ENCODE measurements at regions not wholly inside any gene's neighbourhood (a gene's known extent, or its start where the extent isn't known, plus 50 kb on each side); places are given as distances from the start of the nearest gene placed in this dataset.
A peak's percentile ranks its signal among the peaks of the same experiment; 100 is the strongest.
"Not testable (repeated sequence)": the region's sequence is repeated elsewhere in the genome, so short reads cannot be mapped to it uniquely, and the experiment has no call there.

GRCh38 chr7:110507832-110508231 is 583.1 kb upstream of the LRRN3 start:
- H3K4me1 ChIP-seq (ENCODE audit: low read depth) = no peaks in the 10 kb centered on the region
- no peak for DNase-seq
- intact Hi-C loops (cut with DNase I, micrococcal nuclease) = no loop called here
- TF ChIP-seq CTCF (IDR thresholded peaks at IDR 0.05) = no peak
- no peak for ATAC-seq
- H3K9me3 ChIP-seq = no peaks in the 10 kb centered on the region
- no peak overlapping the region for H3K4me3 ChIP-seq
- no peaks in the 10 kb centered on the region for H3K36me3 ChIP-seq (ENCODE audit: low read depth)

GRCh38 chr7:110514975-110515551 is 575.9 kb upstream of the LRRN3 start:
- H3K9me3 ChIP-seq; H3K36me3 ChIP-seq (ENCODE audit: low read depth); H3K4me3 ChIP-seq; DNase-seq; H3K4me1 ChIP-seq (ENCODE audit: low read depth); intact Hi-C loops (cut with DNase I, micrococcal nuclease); ATAC-seq: not testable (repeated sequence)

- H3K9me3 ChIP-seq = no peaks in the 10 kb centered on the region
- H3K36me3 ChIP-seq (ENCODE audit: low read depth) = no peaks in the 10 kb centered on the region
- H3K4me3 ChIP-seq = no peak overlapping the region
- no peak for TF ChIP-seq CTCF (IDR thresholded peaks at IDR 0.05)
- DNase-seq (no peak), ATAC-seq (no peak)
- H3K4me1 ChIP-seq (ENCODE audit: low read depth) = peaks cover 4% of the 10 kb centered on the region
- intact Hi-C loops (cut with DNase I, micrococcal nuclease) = no loop called here
These were observed 571.1 kb upstream of the LRRN3 start for GRCh38 chr7:110519851-110520250.

- ATAC-seq (no peak), DNase-seq (no peak)
- no peaks in the 10 kb centered on the region for H3K9me3 ChIP-seq
- H3K36me3 ChIP-seq (ENCODE audit: low read depth) = no peaks in the 10 kb centered on the region
- no peak for TF ChIP-seq CTCF (IDR thresholded peaks at IDR 0.05)
- intact Hi-C loops (cut with DNase I, micrococcal nuclease) = no loop called here
- H3K4me1 ChIP-seq (ENCODE audit: low read depth) = peaks cover 4% of the 10 kb centered on the region
- H3K4me3 ChIP-seq = no peak overlapping the region
These were observed 569.5 kb upstream of the LRRN3 start for GRCh38 chr7:110521357-110521911.

GRCh38 chr7:110522061-110522760 is 568.7 kb upstream of the LRRN3 start:
- peak in 1 of 3 donors; percentile 7 for DNase-seq
- intact Hi-C loops (cut with DNase I, micrococcal nuclease) = no loop called here

More at GRCh38 chr7:110522061-110522760, 568.7 kb upstream of the LRRN3 start:
- peak; percentile 62 for ATAC-seq
- Histone ChIP-seq H3K36me3 (ENCODE audit: low read depth) (no peaks in the 10 kb centered on the region), H3K4me1 (ENCODE audit: low read depth) (peaks cover 4% of the 10 kb centered on the region), H3K9me3 (no peaks in the 10 kb centered on the region), H3K4me3 (no peak overlapping the region)
- no peak for TF ChIP-seq CTCF (IDR thresholded peaks at IDR 0.05)
